A549 (cell line): ENCODE measurements at regions not wholly inside any gene's neighbourhood (a gene's known extent, or its start where the extent isn't known, plus 50 kb on each side); places are given as distances from the start of the nearest gene placed in this dataset.

Experiments
- CTCF ChIP-seq: fragments of >200 bp; sonication (Bioruptor Twin); formaldehyde crosslinking; IDR thresholded peaks from 3 replicates; pipeline ENCODE4 v1.5.1; 2016
- POLR2A ChIP-seq: IDR thresholded peaks from 2 replicates; pipeline ENCODE4 v1.6.1; 2012; ENCODE audit warnings: mild to moderate bottlenecking, low read length

- TF ChIP-seq CTCF = no peak
- no peak for TF ChIP-seq POLR2A
These were observed 255.4 kb downstream of the SDHAF3 start for GRCh38 chr7:97372882-97373281.
